NCI-H1930 (cell line): ENCODE measurements at regions not wholly inside any gene's neighbourhood (a gene's known extent, or its start where the extent isn't known, plus 50 kb on each side); places are given as distances from the start of the nearest gene placed in this dataset.

Experiments
- DNase-seq, 2 experiments: peaks; one replicate each; lab custom pipeline; 2025; lab: John Stamatoyannopoulos, UW

- DNase-seq = no peak
Measured at GRCh38 chr20:57896017-57896416, 186.2 kb upstream of the PMEPA1 start.

DNA sequence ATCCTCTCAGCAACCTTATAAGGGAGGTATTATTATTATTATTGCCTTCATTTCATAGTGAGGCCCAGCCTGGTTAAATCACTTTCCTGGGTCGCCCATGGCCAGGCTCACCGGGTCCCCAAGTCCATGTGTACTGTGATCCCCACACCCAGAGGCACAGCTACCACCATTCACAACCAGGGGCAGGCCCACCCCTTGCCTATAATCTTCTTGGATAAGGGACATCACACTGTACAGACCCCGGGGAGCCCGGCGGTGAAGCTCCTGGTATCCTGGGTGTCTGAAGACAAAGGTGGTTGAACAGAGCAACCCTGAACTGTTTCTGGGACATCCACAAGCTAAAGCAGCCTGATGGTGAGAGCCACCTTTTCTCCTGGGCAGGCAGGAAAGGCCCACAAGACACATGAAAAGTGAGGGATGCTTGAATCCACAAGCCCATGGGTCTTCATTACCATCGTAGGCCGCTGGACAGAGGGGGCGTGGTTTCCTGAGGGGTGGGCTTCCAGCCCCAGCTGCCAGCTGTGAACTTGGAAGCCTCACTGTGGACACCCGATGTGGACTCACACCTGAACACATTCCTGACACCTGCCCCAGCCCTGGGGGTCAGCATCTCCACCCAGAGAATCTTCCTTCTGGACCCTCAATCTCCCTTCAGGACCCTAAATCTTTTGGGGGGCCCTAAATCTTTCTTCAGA is 185.5 kb upstream of the PMEPA1 start:
- no peak for DNase-seq

GRCh38 chr20:57894522-57894921 is 184.7 kb upstream of the PMEPA1 start:
- no peak for DNase-seq

GRCh38 chr20:57894096-57894495 is 184.3 kb upstream of the PMEPA1 start:
- DNase-seq = no peak

DNA sequence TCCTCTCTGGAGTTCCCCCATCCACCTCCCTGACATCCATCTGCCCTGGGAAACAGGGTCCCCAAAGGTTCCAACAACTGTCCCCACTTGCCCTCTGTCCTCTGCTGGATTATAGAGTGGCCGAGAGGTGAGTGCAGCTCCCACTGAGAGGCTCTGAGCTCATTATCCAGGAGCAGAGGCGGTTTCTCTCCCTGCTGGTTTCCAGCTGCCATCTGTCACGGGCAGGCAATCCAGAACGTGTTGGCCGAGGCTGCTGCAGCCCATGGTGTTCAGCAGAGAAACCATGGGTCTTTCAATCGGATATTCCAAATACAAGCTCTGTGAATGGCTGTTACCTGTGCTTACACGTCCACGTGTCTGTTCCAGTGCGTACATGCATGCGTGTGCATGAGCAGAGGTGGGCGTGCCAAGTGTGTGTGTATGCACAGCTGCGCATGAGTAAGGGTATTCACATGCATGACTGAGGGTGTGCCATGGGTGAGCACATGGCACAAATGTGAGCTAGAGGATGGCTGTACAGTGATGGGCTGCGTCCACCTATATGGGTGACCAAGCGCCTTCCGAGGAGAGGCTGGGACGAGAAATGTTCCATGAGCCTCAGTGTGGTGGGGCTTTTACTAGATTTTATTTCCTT is 183.7 kb upstream of the PMEPA1 start:
- DNase-seq = no peak

GRCh38 chr20:57892471-57892870 is 182.7 kb upstream of the PMEPA1 start:
- DNase-seq = no peak

- no peak for DNase-seq
Measured at GRCh38 chr20:57891014-57891413, 181.2 kb upstream of the PMEPA1 start.

DNA sequence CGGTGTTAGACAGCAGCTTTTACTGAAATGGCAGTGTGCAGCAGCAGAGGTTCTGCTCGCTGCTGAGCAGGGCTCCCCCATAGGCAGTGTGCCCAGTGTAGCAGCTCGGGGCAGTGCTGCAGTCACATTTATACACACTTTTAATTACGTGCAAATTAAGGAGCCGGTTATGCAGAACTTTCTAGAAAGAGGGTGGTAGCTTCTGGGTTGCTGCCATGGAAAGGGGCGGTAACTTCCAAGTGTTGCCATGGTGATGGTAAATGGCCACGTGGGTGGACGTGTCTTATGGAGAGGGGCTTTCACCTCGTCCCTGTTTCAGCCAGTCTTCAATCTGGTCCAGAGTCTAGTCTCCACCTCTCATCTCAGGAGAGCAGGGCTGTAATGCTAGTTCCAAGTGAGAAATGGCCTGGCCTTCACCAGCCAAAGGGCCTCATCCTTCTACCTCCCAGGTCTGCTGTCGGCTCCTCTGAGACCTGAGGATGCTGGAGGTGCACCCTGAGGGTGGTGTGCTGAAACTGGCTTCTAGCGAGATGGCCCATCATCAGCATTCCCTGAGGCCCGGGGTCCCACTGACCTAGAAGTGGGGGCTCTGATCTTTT is 180.5 kb upstream of the PMEPA1 start:
- DNase-seq = no peak

DNA sequence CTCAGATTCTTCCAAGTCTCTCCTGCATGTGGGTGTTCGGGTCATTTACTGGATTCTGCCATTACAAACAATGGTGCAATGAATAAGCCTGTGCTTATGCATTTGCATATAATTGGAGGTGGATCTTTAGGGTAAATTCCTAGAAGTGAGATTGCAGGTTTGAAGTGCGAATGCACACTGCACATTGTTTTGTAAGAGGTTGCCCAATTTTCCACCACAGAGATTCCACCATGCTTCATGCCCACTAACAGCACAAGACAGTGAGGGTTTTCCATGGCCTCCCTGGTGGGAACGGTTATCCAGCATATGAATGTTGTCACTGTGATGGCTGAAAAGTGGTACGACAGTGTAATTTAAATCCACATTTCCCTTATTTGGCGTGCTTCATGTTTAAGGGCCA is 178.8 kb upstream of the PMEPA1 start:
- no peak for DNase-seq

DNA sequence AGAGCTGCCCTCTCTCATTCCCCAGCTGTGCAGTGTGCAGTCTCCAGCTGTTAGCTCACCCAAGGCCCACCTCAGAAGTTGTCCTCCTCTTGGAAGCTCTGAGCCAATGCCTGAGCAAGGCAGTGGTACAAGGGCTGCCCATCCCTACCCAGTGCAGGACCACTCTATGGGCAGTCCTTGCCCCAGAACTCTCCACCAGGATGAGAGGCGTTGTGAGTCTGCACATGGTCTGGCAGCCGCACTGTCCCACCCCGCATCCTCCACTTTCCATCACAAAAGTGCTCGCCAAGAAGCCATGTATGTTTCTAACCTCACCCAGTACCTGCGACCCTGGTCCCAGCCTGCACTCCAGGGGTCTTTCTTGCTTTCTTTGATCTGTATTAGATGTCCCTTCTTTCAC is 175.1 kb upstream of the PMEPA1 start:
- no peak for DNase-seq

DNA sequence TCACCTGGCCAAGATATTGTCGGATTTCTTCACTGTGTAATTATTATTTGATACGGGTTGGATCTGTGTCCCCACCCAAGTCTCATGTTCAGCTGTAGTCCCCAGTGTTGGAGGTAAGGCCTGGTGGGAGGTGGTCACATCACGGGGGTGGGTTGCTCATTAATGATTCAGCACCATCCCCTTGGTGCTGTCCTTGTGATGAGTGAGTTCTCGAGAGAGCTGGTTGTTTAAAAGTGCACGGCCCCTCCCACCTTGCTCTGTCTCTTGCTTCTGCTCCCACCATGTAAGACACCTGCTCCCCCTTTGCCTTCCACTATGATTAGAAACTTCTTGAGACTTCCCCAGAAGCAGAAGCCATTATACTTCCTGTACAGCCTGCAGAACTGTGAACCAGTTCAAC is 173.9 kb upstream of the PMEPA1 start:
- no peak for DNase-seq

GRCh38 chr20:57883224-57883623 is 173.4 kb upstream of the PMEPA1 start:
- DNase-seq = no peak

DNA sequence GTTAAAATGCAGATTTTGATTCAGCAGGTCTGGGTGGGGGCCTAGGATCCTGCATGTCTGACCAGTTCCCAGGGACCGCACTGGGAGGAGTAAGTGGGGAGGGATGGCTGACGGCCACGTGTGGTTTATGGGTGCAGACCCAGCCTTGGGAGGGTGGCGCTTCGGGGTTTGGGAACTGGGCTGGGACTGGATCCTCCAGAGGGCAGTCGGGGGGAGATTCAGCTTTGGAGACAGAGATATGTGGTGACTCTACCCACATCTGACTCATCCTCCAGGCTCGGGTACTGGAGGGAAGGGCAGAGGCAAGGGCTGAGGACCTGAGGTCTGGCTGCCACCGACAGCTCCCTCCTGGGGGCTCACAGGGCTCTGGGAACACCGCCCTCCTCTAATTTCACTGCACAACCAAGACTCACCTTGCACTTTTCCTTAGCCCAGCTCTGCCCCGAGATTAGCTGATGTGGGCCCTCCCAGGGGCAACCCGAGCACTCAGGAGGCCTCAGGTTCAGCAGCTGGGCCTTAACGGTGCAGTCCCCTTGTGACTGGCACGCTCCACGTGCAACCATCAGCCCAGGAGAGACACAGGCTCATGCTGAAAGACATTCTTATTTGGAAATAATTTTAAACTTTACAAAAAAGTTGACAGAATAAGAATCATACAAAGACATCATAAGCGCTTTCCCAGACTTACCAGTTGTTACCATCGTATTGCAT is 172.8 kb upstream of the PMEPA1 start:
- no peak for DNase-seq

GRCh38 chr20:57881466-57882385 is 171.9 kb upstream of the PMEPA1 start:
- DNase-seq = no peak

GRCh38 chr20:57880571-57880892 is 170.7 kb upstream of the PMEPA1 start:
- DNase-seq = no peak

DNA sequence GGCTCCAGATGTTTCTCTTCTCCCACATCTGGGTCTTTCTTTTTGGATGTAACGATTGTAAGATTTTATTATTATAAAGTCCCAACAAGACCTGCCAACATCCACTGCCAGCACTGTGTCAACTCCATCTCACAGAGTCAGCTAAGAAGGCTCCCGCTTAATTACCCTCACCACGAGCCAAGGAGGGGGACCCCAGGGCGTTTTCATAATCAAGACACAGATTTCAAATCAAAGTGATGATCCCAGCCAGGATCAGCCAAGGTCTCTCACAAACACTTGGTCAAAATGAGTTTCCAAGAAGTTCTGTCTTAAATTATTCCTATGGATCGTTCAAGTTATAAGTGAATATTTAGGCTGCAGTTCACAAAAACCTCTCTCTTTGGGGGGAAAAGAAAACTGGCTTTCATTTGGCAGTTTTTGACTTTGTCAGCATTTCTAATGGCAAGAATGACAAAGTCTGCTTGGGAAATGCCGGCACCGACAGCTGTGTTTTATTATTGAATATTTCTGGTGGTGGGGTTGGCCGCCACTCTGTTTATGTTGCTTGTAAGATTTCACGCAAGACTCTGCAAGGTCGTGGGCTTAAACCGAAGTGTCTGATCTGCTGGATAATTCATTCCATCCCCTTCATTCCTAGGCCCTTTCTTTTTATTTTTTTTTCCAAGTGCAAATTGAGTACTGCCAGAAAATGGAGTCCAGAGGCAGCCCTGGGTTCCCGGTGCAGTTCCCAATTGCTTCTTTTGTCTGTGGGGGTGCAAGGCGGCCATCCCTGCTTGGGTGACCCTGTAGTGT is 170.2 kb upstream of the PMEPA1 start:
- DNase-seq = no peak

- no peak for DNase-seq
Measured at GRCh38 chr20:57879437-57879778, 169.6 kb upstream of the PMEPA1 start.

DNA sequence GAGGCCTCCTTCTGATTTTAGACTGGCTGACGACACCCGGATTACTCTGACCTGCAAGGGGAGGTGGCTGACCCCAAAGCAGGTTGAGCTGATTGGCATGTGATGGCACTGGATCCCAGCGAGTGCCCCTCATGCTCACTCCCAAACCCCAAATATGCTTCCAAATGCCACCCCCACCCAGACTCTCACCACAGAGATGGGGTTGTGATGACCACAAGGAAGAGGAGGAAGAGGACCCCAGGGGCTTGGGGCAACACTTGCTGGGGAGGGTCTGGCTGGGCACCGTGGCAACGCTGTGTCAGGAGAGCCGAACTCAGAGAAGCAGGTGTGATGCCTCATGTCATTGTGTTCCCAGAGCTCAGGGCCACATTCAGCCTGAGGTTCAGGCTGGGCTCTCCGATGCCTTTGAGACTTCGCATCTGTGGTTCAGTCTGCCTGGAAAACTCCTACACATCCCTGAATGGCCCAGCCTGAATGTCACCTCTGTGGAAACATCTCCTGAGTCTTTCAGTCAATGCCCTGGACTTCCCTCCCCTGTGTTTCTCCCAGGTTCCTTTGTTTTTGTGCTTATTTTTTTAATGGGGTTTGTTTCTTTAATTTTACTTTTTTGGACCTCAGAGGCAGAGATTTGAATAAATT is 169.1 kb upstream of the PMEPA1 start:
- DNase-seq = no peak

DNA sequence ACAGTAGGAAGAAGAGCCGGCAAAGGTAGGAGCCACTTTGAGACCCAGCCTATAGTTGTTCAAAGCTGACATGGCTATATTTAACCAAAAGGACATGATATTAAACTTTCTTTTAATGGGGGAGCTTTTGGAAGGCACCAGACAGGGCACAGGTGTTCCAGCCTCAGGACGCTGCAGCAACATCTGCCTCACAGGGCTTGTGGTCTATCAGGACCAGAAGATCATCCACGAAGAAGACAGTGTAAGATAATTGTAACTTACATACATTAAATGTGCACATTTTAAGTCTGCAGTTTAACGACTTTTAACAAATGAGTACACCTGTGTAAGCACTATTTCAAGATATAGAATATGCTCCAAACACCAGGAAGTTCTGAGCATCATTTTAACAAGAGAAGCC is 168.2 kb upstream of the PMEPA1 start:
- no peak for DNase-seq

GRCh38 chr20:57877131-57877824 is 167.5 kb upstream of the PMEPA1 start:
- DNase-seq = no peak
